ENCODE measurements at regions not wholly inside any gene's neighbourhood (a gene's known extent, or its start where the extent isn't known, plus 50 kb on each side); places are given as distances from the start of the nearest gene placed in this dataset.

DNA sequence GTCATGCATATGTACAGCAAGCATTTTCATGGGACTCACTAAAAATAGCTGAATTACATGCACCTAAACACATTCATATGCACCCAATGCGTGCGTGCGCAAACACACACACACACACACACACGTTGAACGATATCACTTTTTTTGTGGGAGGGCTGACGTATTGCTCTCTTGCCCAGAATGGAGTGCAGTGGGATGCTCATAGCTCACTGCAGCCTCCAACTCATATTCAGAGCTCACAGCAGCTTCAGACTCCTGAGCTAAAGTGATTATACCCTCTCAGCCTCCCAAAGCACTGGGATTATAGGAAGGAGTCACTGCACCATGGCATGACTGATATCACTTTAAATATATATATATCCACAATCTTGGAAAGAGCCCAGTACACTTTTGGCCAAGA lies 620.4 kb upstream of the MANEA start:
- TF ChIP-seq, protein P1, sequence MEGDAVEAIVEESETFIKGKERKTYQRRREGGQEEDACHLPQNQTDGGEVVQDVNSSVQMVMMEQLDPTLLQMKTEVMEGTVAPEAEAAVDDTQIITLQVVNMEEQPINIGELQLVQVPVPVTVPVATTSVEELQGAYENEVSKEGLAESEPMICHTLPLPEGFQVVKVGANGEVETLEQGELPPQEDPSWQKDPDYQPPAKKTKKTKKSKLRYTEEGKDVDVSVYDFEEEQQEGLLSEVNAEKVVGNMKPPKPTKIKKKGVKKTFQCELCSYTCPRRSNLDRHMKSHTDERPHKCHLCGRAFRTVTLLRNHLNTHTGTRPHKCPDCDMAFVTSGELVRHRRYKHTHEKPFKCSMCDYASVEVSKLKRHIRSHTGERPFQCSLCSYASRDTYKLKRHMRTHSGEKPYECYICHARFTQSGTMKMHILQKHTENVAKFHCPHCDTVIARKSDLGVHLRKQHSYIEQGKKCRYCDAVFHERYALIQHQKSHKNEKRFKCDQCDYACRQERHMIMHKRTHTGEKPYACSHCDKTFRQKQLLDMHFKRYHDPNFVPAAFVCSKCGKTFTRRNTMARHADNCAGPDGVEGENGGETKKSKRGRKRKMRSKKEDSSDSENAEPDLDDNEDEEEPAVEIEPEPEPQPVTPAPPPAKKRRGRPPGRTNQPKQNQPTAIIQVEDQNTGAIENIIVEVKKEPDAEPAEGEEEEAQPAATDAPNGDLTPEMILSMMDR (conservative IDR thresholded peaks at IDR 0.05 in 1 of 2, IDR thresholded peaks at IDR 0.05 in 1 of 2; ENCODE audit: low read depth in 1 of 2, low read length in 2 of 2): no peak
- TF ChIP-seq EZH2 (IDR thresholded peaks at IDR 0.05; ENCODE audit: low read length, missing control alignments): no peak

All from fibroblast of lung (primary cell).